ENCODE measurements at regions not wholly inside any gene's neighbourhood (a gene's known extent, or its start where the extent isn't known, plus 50 kb on each side); places are given as distances from the start of the nearest gene placed in this dataset.

GRCh38 chr12:111204788-111205241, 164.1 kb downstream of the PHETA1 start:
- H3K27me3 Mint-ChIP-seq (ENCODE audit: low read depth), result peaks cover 2% of the 10 kb centered on the region
- no peaks in the 10 kb centered on the region for H3K4me1 Mint-ChIP-seq (ENCODE audit: low read depth)
- H3K27ac Mint-ChIP-seq, result no peak overlapping the region
- H3K36me3 Mint-ChIP-seq (ENCODE audit: low read depth), result no peaks in the 10 kb centered on the region
- intact Hi-C loops (cut with micrococcal nuclease), result no loop called here
- DNase-seq (ENCODE audit: low spot score), result no peak
- no peaks in the 10 kb centered on the region for H3K9me3 Mint-ChIP-seq
- H3K4me3 Mint-ChIP-seq (ENCODE audit: low read depth), result no peak overlapping the region

DNA sequence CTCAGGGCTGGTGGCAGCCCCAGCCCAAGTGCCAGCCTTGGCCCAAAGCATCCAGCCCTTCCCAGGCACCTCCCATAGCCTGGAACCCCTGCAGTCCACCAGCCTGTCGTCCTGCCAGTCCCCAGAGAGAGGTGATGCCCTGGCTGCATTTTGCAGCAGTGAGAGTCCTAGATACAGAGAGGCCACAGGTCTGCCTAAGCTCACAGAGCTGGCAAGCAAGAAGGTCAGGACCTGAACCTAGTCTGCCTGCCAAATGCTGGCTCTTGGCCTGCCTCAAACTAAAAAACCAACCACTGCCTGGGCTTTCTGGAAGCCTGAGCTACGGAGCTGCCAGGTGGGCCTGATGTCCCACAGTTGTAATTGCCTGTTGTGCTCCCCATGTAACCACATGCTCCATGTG, 164.9 kb downstream of the PHETA1 start:
- Mint-ChIP-seq H3K36me3 (ENCODE audit: low read depth) (no peaks in the 10 kb centered on the region), H3K4me1 (ENCODE audit: low read depth) (no peaks in the 10 kb centered on the region), H3K27me3 (ENCODE audit: low read depth) (peaks cover 2% of the 10 kb centered on the region), H3K4me3 (ENCODE audit: low read depth) (no peak overlapping the region), H3K27ac (no peak overlapping the region), H3K9me3 (no peaks in the 10 kb centered on the region)
- DNase-seq (ENCODE audit: low spot score), result no peak
- intact Hi-C loops (cut with micrococcal nuclease), result no loop called here

- no peaks in the 10 kb centered on the region for H3K36me3 Mint-ChIP-seq (ENCODE audit: low read depth)
- no peak for DNase-seq (ENCODE audit: low spot score)
- H3K27me3 Mint-ChIP-seq (ENCODE audit: low read depth), result peaks cover 2% of the 10 kb centered on the region
- no peaks in the 10 kb centered on the region for H3K4me1 Mint-ChIP-seq (ENCODE audit: low read depth)
- H3K9me3 Mint-ChIP-seq, result no peaks in the 10 kb centered on the region
- H3K4me3 Mint-ChIP-seq (ENCODE audit: low read depth), result no peak overlapping the region
- intact Hi-C loops (cut with micrococcal nuclease), result no loop called here
- H3K27ac Mint-ChIP-seq, result no peak overlapping the region
These were observed 165.4 kb downstream of the PHETA1 start for GRCh38 chr12:111203446-111203845.

DNA sequence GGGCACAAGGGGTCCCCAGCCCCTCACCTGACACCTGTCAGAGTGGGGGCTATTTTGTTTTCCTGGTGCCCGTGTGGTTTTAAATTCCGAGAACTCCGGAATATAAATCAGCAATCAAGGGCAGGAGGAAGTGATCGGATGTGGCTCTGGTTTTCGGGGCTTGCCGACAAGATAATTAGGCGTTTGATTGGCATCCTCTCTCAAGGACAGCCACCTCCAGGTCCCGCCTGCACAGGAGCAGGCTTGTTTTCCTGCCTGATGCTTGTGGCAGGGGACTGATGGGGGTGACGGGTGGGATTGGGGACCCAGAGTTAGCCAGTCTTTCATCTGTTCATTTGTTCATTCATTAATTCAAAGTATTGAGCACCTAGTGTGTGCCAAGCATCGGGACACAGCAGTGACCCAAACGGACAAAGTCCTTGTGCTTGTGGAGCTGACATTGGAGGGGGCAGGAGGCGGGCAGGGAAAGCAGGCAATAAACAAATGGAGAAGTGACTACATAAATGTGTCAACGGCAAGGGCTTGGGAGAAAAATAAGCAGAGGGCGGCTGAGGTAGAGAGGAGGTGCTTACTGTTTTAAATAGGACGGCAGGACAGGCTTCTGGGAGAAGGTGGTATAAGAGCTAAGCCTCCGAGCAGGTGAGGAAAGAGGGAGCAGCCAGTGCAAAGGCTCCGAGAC, 166.5 kb downstream of the PHETA1 start:
- H3K4me3 Mint-ChIP-seq (ENCODE audit: low read depth), result no peak overlapping the region
- H3K36me3 Mint-ChIP-seq (ENCODE audit: low read depth), result no peaks in the 10 kb centered on the region
- no peak for DNase-seq (ENCODE audit: low spot score)
- H3K27me3 Mint-ChIP-seq (ENCODE audit: low read depth), result peaks cover 2% of the 10 kb centered on the region
- intact Hi-C loops (cut with micrococcal nuclease), result no loop called here
- no peaks in the 10 kb centered on the region for H3K4me1 Mint-ChIP-seq (ENCODE audit: low read depth)
- H3K9me3 Mint-ChIP-seq, result no peaks in the 10 kb centered on the region
- H3K27ac Mint-ChIP-seq, result no peak overlapping the region

DNA sequence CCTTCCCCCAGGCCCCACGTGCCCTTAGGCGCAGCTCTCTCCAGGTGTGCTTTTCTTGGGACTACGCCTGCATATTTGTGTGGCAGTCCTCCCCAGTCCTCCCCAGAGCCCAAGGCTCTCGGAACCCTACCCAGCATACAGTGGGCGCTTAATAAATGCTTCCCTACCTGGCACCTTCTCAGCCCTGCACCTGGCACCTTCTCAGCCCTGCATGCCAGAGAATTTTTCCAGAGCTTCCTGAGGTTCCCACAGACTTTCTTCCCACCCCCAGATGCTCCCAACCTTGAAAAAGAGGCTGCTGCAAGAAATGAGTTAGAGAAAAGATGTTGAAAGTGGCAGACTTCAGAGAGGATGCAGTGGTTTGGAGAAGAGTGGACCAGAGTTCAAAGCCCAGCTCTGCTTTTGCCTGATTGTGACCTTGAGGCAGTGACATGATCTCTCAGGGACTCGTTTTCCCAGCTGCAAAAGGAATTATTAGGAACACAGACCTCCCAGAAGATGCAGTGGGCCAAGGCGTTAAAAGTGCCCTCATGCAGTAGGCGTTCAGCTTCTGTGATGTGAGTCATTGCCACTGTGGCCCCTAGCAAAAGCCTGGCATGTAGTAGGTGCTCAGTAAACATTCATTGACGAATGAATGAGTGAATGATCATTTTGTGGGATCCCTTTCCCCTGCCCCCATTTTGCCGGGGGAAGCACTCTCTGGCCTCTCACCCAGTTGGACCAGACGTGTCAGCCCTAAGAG, 167.2 kb downstream of the PHETA1 start:
- no peak overlapping the region for H3K27ac Mint-ChIP-seq

DNA sequence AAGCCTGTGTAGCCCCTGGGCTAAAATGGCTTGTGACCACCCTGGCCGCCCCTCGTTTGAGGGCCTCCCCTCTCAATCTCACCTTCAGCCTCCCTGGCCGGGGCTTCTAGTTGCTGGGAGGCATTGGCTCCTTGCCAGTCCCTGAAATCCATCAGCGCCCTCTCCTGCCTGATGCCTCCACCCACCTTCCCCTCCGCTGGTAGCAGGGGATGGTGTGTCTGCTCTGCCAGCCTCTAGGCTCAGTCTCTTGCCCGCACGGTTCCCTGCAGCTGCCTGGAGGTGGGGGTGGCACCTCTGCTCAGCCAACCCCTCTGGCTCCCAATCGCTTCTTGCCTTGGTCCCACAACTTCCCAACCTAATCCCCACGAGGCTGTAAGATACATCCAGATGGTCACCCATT, 167.9 kb downstream of the PHETA1 start:
- Mint-ChIP-seq H3K4me1 (ENCODE audit: low read depth) (no peaks in the 10 kb centered on the region), H3K36me3 (ENCODE audit: low read depth) (no peaks in the 10 kb centered on the region), H3K27me3 (ENCODE audit: low read depth) (peaks cover 4% of the 10 kb centered on the region), H3K27ac (no peak overlapping the region), H3K9me3 (no peaks in the 10 kb centered on the region), H3K4me3 (ENCODE audit: low read depth) (no peak overlapping the region)
- no peak for DNase-seq (ENCODE audit: low spot score)
- intact Hi-C loops (cut with micrococcal nuclease), result no loop called here

More for the DNA sequence above, 167.2 kb downstream of the PHETA1 start:
- intact Hi-C loops (cut with micrococcal nuclease), result no loop called here
- Mint-ChIP-seq H3K4me3 (ENCODE audit: low read depth) (no peak overlapping the region), H3K36me3 (ENCODE audit: low read depth) (no peaks in the 10 kb centered on the region), H3K9me3 (no peaks in the 10 kb centered on the region), H3K4me1 (ENCODE audit: low read depth) (no peaks in the 10 kb centered on the region), H3K27me3 (ENCODE audit: low read depth) (peaks cover 2% of the 10 kb centered on the region)
- DNase-seq (ENCODE audit: low spot score), result no peak

- no peak overlapping the region for H3K4me3 Mint-ChIP-seq (ENCODE audit: low read depth)
- intact Hi-C loops (cut with micrococcal nuclease), result no loop called here
- peaks cover 2% of the 10 kb centered on the region for H3K27me3 Mint-ChIP-seq (ENCODE audit: low read depth)
These were observed 171.4 kb downstream of the PHETA1 start for GRCh38 chr12:111197376-111197944.

DNA sequence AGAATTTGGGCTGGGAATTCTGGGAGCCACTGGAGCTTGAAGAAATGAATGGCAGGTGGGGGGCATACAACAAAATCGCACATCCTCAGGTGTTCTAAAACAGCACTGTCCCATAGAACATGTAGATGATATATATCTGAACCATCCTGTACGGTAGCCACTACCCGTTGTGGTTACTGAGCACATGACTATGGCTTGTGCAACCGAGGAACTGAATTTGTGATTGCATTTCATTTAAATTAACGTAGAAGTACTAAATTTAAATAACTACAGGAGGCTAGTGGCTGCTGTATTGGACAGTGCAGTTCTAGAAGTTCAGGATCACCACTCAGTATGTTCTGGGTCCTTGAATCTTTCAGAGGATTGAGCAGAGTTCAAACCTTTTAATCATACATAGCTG, 172.4 kb downstream of the PHETA1 start:
- no peaks in the 10 kb centered on the region for H3K4me1 Mint-ChIP-seq (ENCODE audit: low read depth)
- no peak overlapping the region for H3K27ac Mint-ChIP-seq
- H3K36me3 Mint-ChIP-seq (ENCODE audit: low read depth), result no peaks in the 10 kb centered on the region
- no peaks in the 10 kb centered on the region for H3K9me3 Mint-ChIP-seq
- no peak overlapping the region for H3K4me3 Mint-ChIP-seq (ENCODE audit: low read depth)
- H3K27me3 Mint-ChIP-seq (ENCODE audit: low read depth), result peaks cover 1% of the 10 kb centered on the region
- intact Hi-C loops (cut with micrococcal nuclease), result no loop called here
- no peak for DNase-seq (ENCODE audit: low spot score)

More at GRCh38 chr12:111197376-111197944, 171.4 kb downstream of the PHETA1 start:
- Mint-ChIP-seq H3K4me1 (ENCODE audit: low read depth) (no peaks in the 10 kb centered on the region), H3K9me3 (no peaks in the 10 kb centered on the region), H3K36me3 (ENCODE audit: low read depth) (no peaks in the 10 kb centered on the region), H3K27ac (no peak overlapping the region)
- DNase-seq (ENCODE audit: low spot score), result no peak

- DNase-seq (ENCODE audit: low spot score), result no peak
- Mint-ChIP-seq H3K9me3 (no peaks in the 10 kb centered on the region), H3K27ac (no peak overlapping the region), H3K27me3 (ENCODE audit: low read depth) (peaks cover 1% of the 10 kb centered on the region), H3K36me3 (ENCODE audit: low read depth) (no peaks in the 10 kb centered on the region), H3K4me3 (ENCODE audit: low read depth) (no peak overlapping the region), H3K4me1 (ENCODE audit: low read depth) (no peaks in the 10 kb centered on the region)
- intact Hi-C loops (cut with micrococcal nuclease), result no loop called here
These were observed 173.6 kb downstream of the PHETA1 start for GRCh38 chr12:111195316-111195715.

- intact Hi-C loops (cut with micrococcal nuclease), result no loop called here
- no peak overlapping the region for H3K27ac Mint-ChIP-seq
These were observed 174.2 kb downstream of the PHETA1 start for GRCh38 chr12:111194703-111195051.

DNA sequence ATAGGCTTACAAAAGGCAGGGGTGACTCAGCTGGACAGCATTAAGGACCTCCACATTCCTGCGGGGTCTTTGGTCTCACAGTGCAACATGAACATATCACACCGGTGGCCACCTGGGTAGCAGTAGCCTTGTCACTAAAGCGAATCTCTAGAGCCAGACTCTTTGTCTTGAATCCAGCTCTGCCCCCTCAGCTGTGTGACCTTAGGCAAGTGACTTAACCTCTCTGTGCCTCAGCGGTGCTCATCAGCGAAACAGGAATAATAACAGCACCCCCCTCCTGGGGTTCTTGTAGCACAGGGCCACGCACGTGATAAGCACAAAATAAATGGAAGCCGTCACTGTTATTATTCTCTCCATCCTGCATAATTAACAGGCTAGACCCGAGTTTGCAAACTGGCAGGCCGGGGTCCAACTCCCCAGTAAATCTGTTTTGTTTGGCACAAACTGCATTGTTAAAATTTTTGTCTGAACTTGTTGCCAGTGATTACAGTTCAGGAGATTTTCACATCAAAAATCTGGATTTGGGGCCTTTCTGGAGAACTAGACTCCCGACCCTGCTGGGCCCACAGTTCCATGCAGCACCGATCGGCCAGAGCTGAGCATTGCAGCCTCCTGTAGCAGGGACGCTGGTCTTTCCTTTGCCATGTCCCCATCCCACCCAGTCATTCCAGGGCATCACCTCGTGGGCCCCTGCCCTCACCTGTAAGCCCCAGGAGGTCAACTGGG, 174.8 kb downstream of the PHETA1 start:
- intact Hi-C loops (cut with micrococcal nuclease), result no loop called here
- Mint-ChIP-seq H3K27me3 (ENCODE audit: low read depth) (peaks cover 1% of the 10 kb centered on the region), H3K4me1 (ENCODE audit: low read depth) (no peaks in the 10 kb centered on the region), H3K27ac (no peak overlapping the region), H3K9me3 (no peaks in the 10 kb centered on the region), H3K4me3 (ENCODE audit: low read depth) (no peak overlapping the region), H3K36me3 (ENCODE audit: low read depth) (no peaks in the 10 kb centered on the region)
- DNase-seq (ENCODE audit: low spot score), result no peak

More at GRCh38 chr12:111194703-111195051, 174.2 kb downstream of the PHETA1 start:
- H3K27me3 Mint-ChIP-seq (ENCODE audit: low read depth), result peaks cover 1% of the 10 kb centered on the region
- no peaks in the 10 kb centered on the region for H3K36me3 Mint-ChIP-seq (ENCODE audit: low read depth)
- no peaks in the 10 kb centered on the region for H3K9me3 Mint-ChIP-seq
- no peak for DNase-seq (ENCODE audit: low spot score)
- no peaks in the 10 kb centered on the region for H3K4me1 Mint-ChIP-seq (ENCODE audit: low read depth)
- no peak overlapping the region for H3K4me3 Mint-ChIP-seq (ENCODE audit: low read depth)

DNA sequence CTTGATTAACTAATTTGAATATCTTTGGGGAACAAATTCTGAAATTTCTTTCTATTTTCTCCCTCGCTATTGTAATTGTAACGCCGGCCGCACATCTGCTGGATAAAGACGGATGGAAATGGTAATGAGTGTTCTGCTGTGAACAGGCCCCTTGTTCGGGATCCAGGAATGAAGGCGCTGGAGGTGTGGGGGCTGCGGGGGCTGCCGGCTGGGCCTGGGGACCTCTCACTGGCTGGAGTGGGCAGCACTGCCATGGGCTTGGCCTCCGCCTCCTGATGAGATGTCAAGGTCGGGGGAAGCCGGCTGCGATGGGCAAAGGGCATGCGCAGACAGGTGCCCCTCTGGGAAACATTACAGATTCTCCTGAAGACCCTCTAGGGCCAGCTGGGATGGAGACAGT, 175.4 kb downstream of the PHETA1 start:
- DNase-seq (ENCODE audit: low spot score), result no peak
- no peaks in the 10 kb centered on the region for H3K36me3 Mint-ChIP-seq (ENCODE audit: low read depth)
- no peak overlapping the region for H3K4me3 Mint-ChIP-seq (ENCODE audit: low read depth)
- no peaks in the 10 kb centered on the region for H3K9me3 Mint-ChIP-seq
- no peak overlapping the region for H3K27ac Mint-ChIP-seq
- no peaks in the 10 kb centered on the region for H3K4me1 Mint-ChIP-seq (ENCODE audit: low read depth)
- intact Hi-C loops (cut with micrococcal nuclease), result no loop called here
- peaks cover 1% of the 10 kb centered on the region for H3K27me3 Mint-ChIP-seq (ENCODE audit: low read depth)

DNA sequence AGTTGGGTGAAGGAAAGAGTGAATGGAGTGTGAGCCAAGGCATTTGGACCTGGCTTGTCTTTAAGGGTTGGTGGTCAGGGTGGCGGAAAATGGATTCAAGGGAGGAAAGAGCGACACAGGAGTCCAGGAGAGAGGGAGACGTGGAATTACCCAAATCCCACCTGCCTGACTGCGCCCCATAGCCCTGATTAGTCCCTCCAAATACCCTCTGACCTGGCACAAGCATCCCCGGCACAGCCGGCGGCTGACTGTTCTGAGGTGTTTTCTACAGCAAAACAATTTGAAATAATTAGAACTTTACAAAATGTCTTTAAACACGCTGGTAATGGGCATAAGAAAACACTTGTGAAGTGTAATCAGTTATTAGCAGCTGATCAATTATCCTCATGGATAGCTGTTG, 175.8 kb downstream of the PHETA1 start:
- intact Hi-C loops (cut with micrococcal nuclease), result no loop called here
- H3K27me3 Mint-ChIP-seq (ENCODE audit: low read depth), result peaks cover 1% of the 10 kb centered on the region
- no peak overlapping the region for H3K4me3 Mint-ChIP-seq (ENCODE audit: low read depth)
- H3K27ac Mint-ChIP-seq, result no peak overlapping the region
- H3K9me3 Mint-ChIP-seq, result no peaks in the 10 kb centered on the region
- H3K36me3 Mint-ChIP-seq (ENCODE audit: low read depth), result no peaks in the 10 kb centered on the region
- no peak for DNase-seq (ENCODE audit: low spot score)
- no peaks in the 10 kb centered on the region for H3K4me1 Mint-ChIP-seq (ENCODE audit: low read depth)
